ENCODE measurements at regions not wholly inside any gene's neighbourhood (a gene's known extent, or its start where the extent isn't known, plus 50 kb on each side); places are given as distances from the start of the nearest gene placed in this dataset.
A peak's percentile ranks its signal among the peaks of the same experiment; 100 is the strongest.
"Not testable (repeated sequence)": the region's sequence is repeated elsewhere in the genome, so short reads cannot be mapped to it uniquely, and the experiment has no call there.

GRCh38 chr13:48583859-48584311 lies 51.0 kb upstream of the RCBTB2 start:
- DNase-seq: no peak

GRCh38 chr13:48585456-48585840 lies 52.6 kb upstream of the RCBTB2 start:
- DNase-seq: no peak

- DNase-seq: no peak
These were observed 53.8 kb upstream of the RCBTB2 start for GRCh38 chr13:48586591-48587103.

GRCh38 chr13:48588120-48588519 lies 55.2 kb upstream of the RCBTB2 start:
- DNase-seq: no peak

GRCh38 chr13:48590141-48590901 lies 57.4 kb upstream of the RCBTB2 start:
- DNase-seq: no peak

- not testable (repeated sequence) for DNase-seq
These were observed 58.4 kb upstream of the RCBTB2 start for GRCh38 chr13:48591124-48591872.

GRCh38 chr13:48591889-48592687 lies 59.2 kb upstream of the RCBTB2 start:
- no peak for DNase-seq

- DNase-seq: no peak
These were observed 59.8 kb upstream of the RCBTB2 start for GRCh38 chr13:48592688-48593049.

- no peak for DNase-seq
These were observed 60.2 kb upstream of the CYSLTR2 start for GRCh38 chr13:48593536-48593935.

GRCh38 chr13:48594096-48594815 lies 59.5 kb upstream of the CYSLTR2 start:
- DNase-seq: no peak

GRCh38 chr13:48595431-48596429 lies 58.0 kb upstream of the CYSLTR2 start:
- DNase-seq: peak; percentile 8

GRCh38 chr13:48600374-48601364 lies 53.1 kb upstream of the CYSLTR2 start:
- DNase-seq: no peak

GRCh38 chr13:48602296-48603016 lies 51.3 kb upstream of the CYSLTR2 start:
- no peak for DNase-seq

- no peak for DNase-seq
These were observed 50.4 kb upstream of the CYSLTR2 start for GRCh38 chr13:48603375-48603774.

Data from NCI-H2171 (cell line).